HG03064 (cell line): ENCODE measurements at regions not wholly inside any gene's neighbourhood (a gene's known extent, or its start where the extent isn't known, plus 50 kb on each side); places are given as distances from the start of the nearest gene placed in this dataset.

Experiments used
- ATAC-seq: cut with Tn5 transposase; IDR thresholded peaks from one replicate; pipeline ENCODE4 v1.9.1; 2021; ENCODE audit warnings: low read depth; ENCODE audit not compliant: unreplicated experiment

GRCh38 chr4:122516376-122516775, 59.9 kb upstream of the IL2 start:
- no peak for ATAC-seq

- no peak for ATAC-seq
Observed at GRCh38 chr4:122514671-122515070, 58.1 kb upstream of the IL2 start.

GRCh38 chr4:122512430-122512829, 55.9 kb upstream of the IL2 start:
- ATAC-seq, result no peak

GRCh38 chr4:122508083-122508482, 51.6 kb upstream of the IL2 start:
- no peak for ATAC-seq
